HL-60 (cell line): ENCODE measurements at regions not wholly inside any gene's neighbourhood (a gene's known extent, or its start where the extent isn't known, plus 50 kb on each side); places are given as distances from the start of the nearest gene placed in this dataset.

Source experiments
- DNase-seq, 2 experiments: peaks; one replicate each; pipeline ENCODE4 v3.0.0-alpha.2; 2010 to 2020; ENCODE audit warnings: low read depth in 1 of 2, low spot score in 1 of 2
- H3K27ac ChIP-seq: fragments of 250-450 bp; sonication (Bioruptor Pico); replicated peaks from 2 replicates; pipeline ENCODE4 v1.5.1; 2020; ENCODE audit warnings: mild to moderate bottlenecking, moderate library complexity
- H3K27me3 ChIP-seq: fragments of 250-450 bp; sonication (Bioruptor Pico); 2 replicates; pipeline ENCODE4 v1.5.1; 2021; ENCODE audit warnings: mild to moderate bottlenecking, moderate library complexity; ENCODE audit not compliant: insufficient read depth, poor library complexity, severe bottlenecking
- H3K4me3 ChIP-seq: replicated peaks from 2 replicates; pipeline ENCODE4 v1.5.1; 2011; ENCODE audit warnings: mild to moderate bottlenecking, control low read depth, low read length; ENCODE audit not compliant: insufficient read depth
- CTCF ChIP-seq: IDR thresholded peaks from one replicate; pipeline ENCODE4 v1.5.1; 2011; ENCODE audit warnings: low read length, control low read depth, inconsistent platforms; ENCODE audit not compliant: insufficient read depth
- GABPA ChIP-seq: IDR thresholded peaks from 2 replicates; pipeline ENCODE4 v1.6.1; 2012; ENCODE audit warnings: low read depth
- POLR2AphosphoS5 ChIP-seq: IDR thresholded peaks from 2 replicates; pipeline ENCODE4 v1.6.1; 2012; ENCODE audit warnings: low read depth
- REST ChIP-seq: IDR thresholded peaks from 2 replicates; pipeline ENCODE4 v1.6.1; 2012; ENCODE audit warnings: low read depth; ENCODE audit not compliant: insufficient replicate concordance
- SPI1 ChIP-seq: IDR thresholded peaks from 2 replicates; pipeline ENCODE4 v1.6.1; 2012; ENCODE audit warnings: low read depth, mild to moderate bottlenecking, borderline replicate concordance

DNA sequence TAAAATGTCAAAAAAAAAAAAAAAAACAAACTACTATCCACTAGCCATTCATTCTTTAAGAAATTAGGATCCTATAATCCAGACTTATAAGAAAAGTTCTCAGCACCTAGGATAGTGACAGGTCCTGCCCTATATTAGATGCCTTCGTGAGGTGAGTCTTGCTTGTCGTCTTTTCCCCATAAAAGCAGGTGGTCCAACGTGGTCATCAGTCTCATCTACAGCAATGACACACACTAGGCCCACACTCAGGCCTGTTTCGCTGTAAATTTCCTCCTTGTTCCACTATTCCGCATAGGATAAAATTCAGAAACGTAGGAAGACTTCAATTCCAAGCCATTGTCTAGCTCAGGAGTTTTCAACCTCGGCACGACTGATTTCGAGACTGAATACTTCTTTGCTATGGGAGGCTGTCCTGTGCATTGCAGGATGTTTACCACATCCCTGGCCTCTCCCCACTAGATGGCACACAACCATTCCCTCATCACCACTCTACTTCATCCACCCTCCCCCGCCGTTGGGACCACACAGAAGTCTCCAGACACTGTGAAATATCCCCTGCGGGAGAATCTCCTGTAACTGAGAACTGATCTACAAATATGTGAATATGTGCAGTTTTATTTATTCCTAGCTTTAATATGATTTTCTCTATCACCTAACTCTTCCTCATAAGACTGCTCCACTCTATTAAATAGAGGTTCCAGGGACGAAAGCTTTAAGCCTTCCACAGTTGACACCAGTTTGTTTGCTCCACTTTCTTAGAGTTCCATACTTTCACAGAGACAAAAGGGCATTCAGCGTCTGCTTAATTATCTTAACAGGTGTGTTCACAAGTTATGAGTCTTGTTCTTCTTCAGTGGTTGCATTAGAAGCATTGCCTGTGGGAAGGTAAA, 346.3 kb downstream of the BMP2 start:
- TF ChIP-seq POLR2AphosphoS5: no peak
- TF ChIP-seq REST: no peak
- TF ChIP-seq SPI1: no peak
- no peak for TF ChIP-seq CTCF
- no peak for TF ChIP-seq GABPA
- Histone ChIP-seq H3K27ac (no peak overlapping the region), H3K27me3 (no peaks in the 10 kb centered on the region), H3K4me3 (no peak overlapping the region)
- DNase-seq: no peak

- no peak overlapping the region for H3K27ac ChIP-seq
- DNase-seq: no peak
- TF ChIP-seq CTCF: no peak
- TF ChIP-seq SPI1: no peak
- TF ChIP-seq POLR2AphosphoS5: no peak
- TF ChIP-seq GABPA: no peak
- no peak for TF ChIP-seq REST
- no peak overlapping the region for H3K4me3 ChIP-seq
- no peaks in the 10 kb centered on the region for H3K27me3 ChIP-seq
Observed at GRCh38 chr20:7123457-7123856, 356.0 kb downstream of the BMP2 start.

GRCh38 chr20:7124120-7124519, 356.6 kb downstream of the BMP2 start:
- no peak for DNase-seq
- Histone ChIP-seq H3K4me3 (no peak overlapping the region), H3K27ac (no peak overlapping the region), H3K27me3 (no peaks in the 10 kb centered on the region)
- TF ChIP-seq CTCF (no peak), POLR2AphosphoS5 (no peak), SPI1 (no peak), REST (no peak), GABPA (no peak)
